Gastrocnemius medialis (tissue), 4 donors: ENCODE measurements at regions not wholly inside any gene's neighbourhood (a gene's known extent, or its start where the extent isn't known, plus 50 kb on each side); places are given as distances from the start of the nearest gene placed in this dataset.

ENCODE experiments used
- ATAC-seq, 2 donors: fragments of 150-250 bp; one replicate each; pipeline ENCODE4 v1.9.1; 2016
- DNase-seq, 2 donors: peaks; one replicate each; pipeline ENCODE4 v3.0.0-alpha.2; 2019
- H3K27ac ChIP-seq, 4 donors: fragments of 200-600 bp; sonication (generic); 1 replicate in 1 of 4; 2 replicates in 3 of 4; pipeline ENCODE4 v1.5.1; 2016 to 2018; ENCODE audit warnings: mild to moderate bottlenecking in 2 of 4, moderate library complexity in 1 of 4
- H3K27me3 ChIP-seq, 3 donors: fragments of 200-600 bp; sonication (generic) in 2 of 3; 1 replicate in 1 of 3; 2 replicates in 2 of 3; pipeline versions ENCODE4 v1.5.1 to v1.6.0; 2016 to 2019; ENCODE audit warnings: mild to moderate bottlenecking in 1 of 3, moderate library complexity in 1 of 3
- H3K36me3 ChIP-seq, 2 donors: fragments of 200-600 bp; sonication (generic) in 1 of 2; one replicate each; pipeline ENCODE4 v1.5.1; 2017 to 2018
- H3K4me1 ChIP-seq, 2 donors: fragments of 200-600 bp; sonication (generic) in 1 of 2; one replicate each; pipeline ENCODE4 v1.5.1; 2016 to 2017; ENCODE audit warnings: mild to moderate bottlenecking in 2 of 2
- H3K4me3 ChIP-seq, 4 donors: fragments of 200-600 bp; sonication (generic) in 3 of 4; 1 replicate in 1 of 4; 2 replicates in 3 of 4; pipeline ENCODE4 v1.5.1; 2016 to 2019; ENCODE audit warnings: mild to moderate bottlenecking in 2 of 4
- H3K9me3 ChIP-seq, 3 donors: fragments of 200-600 bp; sonication (generic) in 2 of 3; 1 replicate in 1 of 3; 2 replicates in 2 of 3; pipeline ENCODE4 v1.5.1; 2016 to 2019
- CTCF ChIP-seq, 5 experiments: fragments of 450-650 bp in 3 of 5; fragments of 200-600 bp in 2 of 5; sonication (generic) in 2 of 5; IDR thresholded peaks in 4 of 5; conservative IDR thresholded peaks in 1 of 5; 1 replicate in 4 of 5; 2 replicates in 1 of 5; pipeline ENCODE4 v1.5.1; 2016 to 2019; ENCODE audit warnings: antibody characterized with exemption in 5 of 5, mild to moderate bottlenecking in 3 of 5, moderate library complexity in 3 of 5
- POLR2A ChIP-seq, 2 donors: fragments of 450-650 bp; IDR thresholded peaks; one replicate each; pipeline ENCODE4 v1.6.1; 2017; ENCODE audit warnings: antibody characterized with exemption in 2 of 2, mild to moderate bottlenecking in 2 of 2, moderate library complexity in 2 of 2
- in situ Hi-C, 4 donors: fragments of 200-750 bp; cut with MboI; loops; one replicate each; pipeline versions ENCODE4 v1.15.0 to v1.8.0; 2017; ENCODE audit warnings: low sequenced_read_pairs in 4 of 4
- intact Hi-C: fragments of 100-400 bp; cut with DNase I; formaldehyde crosslinking; loops from one replicate; pipeline ENCODE4 v1.15.1; 2023; ENCODE audit warnings: low total_unique reads

GRCh38 chr22:47918276-47918921, 1155.9 kb downstream of the TBC1D22A start:
- no peaks in the 10 kb centered on the region for H3K4me1 ChIP-seq
- no peak overlapping the region for H3K4me3 ChIP-seq
- DNase-seq (no peak), ATAC-seq (no peak)
- no peak for TF ChIP-seq CTCF (IDR thresholded peaks at IDR 0.05 in 4 of 5, conservative IDR thresholded peaks at IDR 0.05 in 1 of 5)
- no peak for TF ChIP-seq POLR2A (IDR thresholded peaks at IDR 0.05)
- H3K36me3 ChIP-seq: no peaks in the 10 kb centered on the region
- no peaks in the 10 kb centered on the region for H3K27me3 ChIP-seq
- H3K27ac ChIP-seq: no peak overlapping the region
- in situ Hi-C loops: no loop called here
- no peaks in the 10 kb centered on the region for H3K9me3 ChIP-seq
- intact Hi-C loops: no loop called here

GRCh38 chr22:47914481-47915097, 1152.1 kb downstream of the TBC1D22A start:
- Histone ChIP-seq H3K36me3 (no peaks in the 10 kb centered on the region), H3K4me1 (no peaks in the 10 kb centered on the region), H3K4me3 (no peak overlapping the region), H3K27ac (no peak overlapping the region), H3K9me3 (no peaks in the 10 kb centered on the region), H3K27me3 (no peaks in the 10 kb centered on the region)
- no peak for ATAC-seq
- intact Hi-C loops: no loop called here
- in situ Hi-C loops: no loop called here
- no peak for DNase-seq
- TF ChIP-seq CTCF (IDR thresholded peaks at IDR 0.05 in 4 of 5, conservative IDR thresholded peaks at IDR 0.05 in 1 of 5) (no peak), POLR2A (IDR thresholded peaks at IDR 0.05) (no peak)

- Histone ChIP-seq H3K27ac (no peak overlapping the region), H3K9me3 (no peaks in the 10 kb centered on the region), H3K36me3 (no peaks in the 10 kb centered on the region), H3K4me1 (no peaks in the 10 kb centered on the region), H3K27me3 (no peaks in the 10 kb centered on the region), H3K4me3 (no peak overlapping the region)
- ATAC-seq (no peak), DNase-seq (no peak)
- TF ChIP-seq POLR2A (IDR thresholded peaks at IDR 0.05) (no peak), CTCF (IDR thresholded peaks at IDR 0.05 in 4 of 5, conservative IDR thresholded peaks at IDR 0.05 in 1 of 5) (no peak)
- intact Hi-C loops (no loop called here), in situ Hi-C loops (no loop called here)
Observed at GRCh38 chr22:47902646-47903180, 1140.3 kb downstream of the TBC1D22A start.

- Histone ChIP-seq H3K27ac (no peak overlapping the region), H3K4me1 (no peaks in the 10 kb centered on the region), H3K36me3 (no peaks in the 10 kb centered on the region), H3K4me3 (no peak overlapping the region), H3K27me3 (no peaks in the 10 kb centered on the region), H3K9me3 (no peaks in the 10 kb centered on the region)
- in situ Hi-C loops (no loop called here), intact Hi-C loops (no loop called here)
- ATAC-seq (no peak), DNase-seq (no peak)
- TF ChIP-seq CTCF (IDR thresholded peaks at IDR 0.05 in 4 of 5, conservative IDR thresholded peaks at IDR 0.05 in 1 of 5): no peak
- TF ChIP-seq POLR2A (IDR thresholded peaks at IDR 0.05): no peak
Observed at GRCh38 chr22:47901911-47902310, 1139.5 kb downstream of the TBC1D22A start.
